Ovary (tissue), 7 donors: ENCODE measurements at regions not wholly inside any gene's neighbourhood (a gene's known extent, or its start where the extent isn't known, plus 50 kb on each side); places are given as distances from the start of the nearest gene placed in this dataset.

Source experiments
- DNase-seq, 5 donors: peaks; one replicate each; pipeline ENCODE4 v3.0.0-alpha.2; 2019 to 2020
- H3K27ac ChIP-seq, 2 donors: fragments of 200-600 bp; one replicate each; pipeline versions ENCODE4 v1.5.1 to v1.8.0; 2019 to 2022
- H3K27me3 ChIP-seq: fragments of 200-600 bp; one replicate; pipeline ENCODE4 v1.8.0; 2022
- H3K36me3 ChIP-seq: fragments of 200-600 bp; sonication (generic); one replicate; pipeline ENCODE4 v1.5.1; 2019
- H3K4me1 ChIP-seq: one replicate; pipeline ENCODE4 v1.8.1; 2013; ENCODE audit warnings: mild to moderate bottlenecking, moderate library complexity; ENCODE audit not compliant: insufficient read depth
- H3K4me3 ChIP-seq: fragments of 200-600 bp; sonication (generic); one replicate; pipeline ENCODE4 v1.5.1; 2017
- H3K9me3 ChIP-seq, 2 donors: fragments of 200-600 bp in 1 of 2; sonication (generic) in 1 of 2; one replicate each; pipeline versions ENCODE4 v1.5.1 to v1.8.1; 2013 to 2019; ENCODE audit warnings: mild to moderate bottlenecking in 1 of 2, moderate library complexity in 1 of 2
- CTCF ChIP-seq, 3 donors: fragments of 450-650 bp in 2 of 3; fragments of 200-600 bp in 1 of 3; IDR thresholded peaks; one replicate each; pipeline versions ENCODE4 v1.5.1 to v1.8.0; 2016 to 2022; ENCODE audit warnings: antibody characterized with exemption in 3 of 3, mild to moderate bottlenecking in 1 of 3
- EP300 ChIP-seq: sonication (generic); formaldehyde crosslinking; IDR thresholded peaks from one replicate; pipeline ENCODE4 v1.6.1; 2017; ENCODE audit warnings: antibody characterized with exemption
- POLR2A ChIP-seq: fragments of 450-650 bp; IDR thresholded peaks from one replicate; pipeline ENCODE4 v1.6.1; 2017; ENCODE audit warnings: antibody characterized with exemption, mild to moderate bottlenecking, moderate library complexity
- WGBS, 3 donors: extraction: QIAGEN DNeasy Blood & Tissue Kit in 1 of 3; methylation state at CpG; one replicate each; pipeline versions ENCODE4 v1.1.5 to v1.1.7; 2013 to 2017; 5-methylcytosine and 5-hydroxymethylcytosine counted together
- intact Hi-C, 4 donors: fragments of 100-400 bp; cut with DNase I; formaldehyde crosslinking; loops; one replicate each; pipeline versions ENCODE4 v1.11.0 to v1.15.1; 2022 to 2023
- donor health status: DM: no; HTN: no; CAD: no; lungs with moderate emphysema.
- donor health status: DM: no; HTN: no; CAD: no.
- donor health status: Bipolar disorder and iron deficiency.
- donor health status: DM: no; HTN: no; CAD: no.
- donor health status: DM: yes; HTN: yes; CAD: no.

- Histone ChIP-seq H3K36me3 (no peaks in the 10 kb centered on the region), H3K27me3 (no peaks in the 10 kb centered on the region), H3K4me1 (no peaks in the 10 kb centered on the region), H3K27ac (no peak overlapping the region), H3K4me3 (no peak overlapping the region), H3K9me3 (no peaks in the 10 kb centered on the region)
- intact Hi-C loops: no loop called here
- WGBS, 3 donors: 70 to 71% (median 70%) methylated on average over 13 of the region's 13 CpGs
- no peak for TF ChIP-seq CTCF (IDR thresholded peaks at IDR 0.05)
- TF ChIP-seq EP300: no peak
- no peak for TF ChIP-seq POLR2A
- DNase-seq: no peak
Measured at GRCh38 chr14:31944256-31945073, 132.6 kb upstream of the ARHGAP5 start.

- no peaks in the 10 kb centered on the region for H3K4me1 ChIP-seq
- DNase-seq: no peak
- 90 to 92% (median 91%) methylated on average over 3 of the region's 3 CpGs for whole genome bisulfite sequencing, 3 donors
- intact Hi-C loops: no loop called here
- no peak overlapping the region for H3K27ac ChIP-seq
- H3K9me3 ChIP-seq: no peaks in the 10 kb centered on the region
- TF ChIP-seq POLR2A (no peak), CTCF (IDR thresholded peaks at IDR 0.05) (no peak), EP300 (no peak)
- H3K36me3 ChIP-seq: no peaks in the 10 kb centered on the region
- no peaks in the 10 kb centered on the region for H3K27me3 ChIP-seq
- H3K4me3 ChIP-seq: no peak overlapping the region
Measured at GRCh38 chr14:31945074-31945613, 132.0 kb upstream of the ARHGAP5 start.

DNA sequence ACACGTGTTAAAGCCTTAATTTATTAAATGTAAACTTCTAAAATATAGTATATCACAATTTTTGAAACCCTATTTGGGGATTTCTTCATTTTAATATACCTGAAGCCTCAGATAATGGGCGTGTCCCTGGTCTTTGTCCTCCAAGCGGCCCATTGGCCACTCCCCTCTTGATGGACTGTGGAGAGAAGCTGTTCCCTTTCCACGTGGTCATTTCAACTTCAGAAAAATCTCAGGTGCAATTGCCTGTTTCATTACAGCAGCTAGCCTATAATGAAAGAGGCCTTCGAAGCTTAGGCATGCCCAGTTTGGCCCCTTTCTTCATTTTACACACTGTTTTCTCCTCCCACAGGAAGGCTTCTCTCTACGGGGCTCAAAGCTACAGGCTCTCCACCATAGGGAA lies 131.4 kb upstream of the ARHGAP5 start:
- TF ChIP-seq EP300: no peak
- TF ChIP-seq CTCF (IDR thresholded peaks at IDR 0.05): no peak
- no peak for TF ChIP-seq POLR2A
- DNase-seq: no peak
- Histone ChIP-seq H3K4me3 (no peak overlapping the region), H3K9me3 (no peaks in the 10 kb centered on the region), H3K4me1 (no peaks in the 10 kb centered on the region), H3K36me3 (no peaks in the 10 kb centered on the region), H3K27me3 (no peaks in the 10 kb centered on the region), H3K27ac (no peak overlapping the region)
- 81 to 93% (median 91%) methylated on average over 6 of the region's 6 CpGs for WGBS, 3 donors
- intact Hi-C loops: no loop called here

- Histone ChIP-seq H3K4me1 (peaks cover 3% of the 10 kb centered on the region), H3K4me3 (no peak overlapping the region), H3K27ac (no peak overlapping the region), H3K9me3 (no peaks in the 10 kb centered on the region), H3K36me3 (no peaks in the 10 kb centered on the region), H3K27me3 (no peaks in the 10 kb centered on the region)
- TF ChIP-seq EP300 (no peak), POLR2A (no peak), CTCF (IDR thresholded peaks at IDR 0.05) (no peak)
- intact Hi-C loops: no loop called here
- 82 to 88% (median 86%) methylated on average over 7 of the region's 7 CpGs for WGBS, 3 donors
- no peak for DNase-seq
Measured at GRCh38 chr14:31947076-31947475, 130.0 kb upstream of the ARHGAP5 start.
